NCI-H524 treated with DMSO at 0.1 percent for 48 hours (cell line): ENCODE measurements at regions not wholly inside any gene's neighbourhood (a gene's known extent, or its start where the extent isn't known, plus 50 kb on each side); places are given as distances from the start of the nearest gene placed in this dataset.

Experiments
- DNase-seq: peaks from one replicate; lab custom pipeline; 2025; lab: John Stamatoyannopoulos, UW

GRCh38 chr3:152100491-152101132 is 168.1 kb upstream of the MBNL1 start:
- DNase-seq, result no peak

- no peak for DNase-seq
Measured at GRCh38 chr3:152102410-152102809, 166.3 kb upstream of the MBNL1 start.

- no peak for DNase-seq
Measured at GRCh38 chr3:152103257-152103656, 165.5 kb upstream of the MBNL1 start.

GRCh38 chr3:152104847-152105415 is 163.8 kb upstream of the MBNL1 start:
- DNase-seq, result no peak

- no peak for DNase-seq
Measured at GRCh38 chr3:152105446-152105845, 163.3 kb upstream of the MBNL1 start.

GRCh38 chr3:152109038-152109437 is 159.7 kb upstream of the MBNL1 start:
- no peak for DNase-seq

GRCh38 chr3:152113413-152113812 is 155.3 kb upstream of the MBNL1 start:
- DNase-seq, result no peak

- no peak for DNase-seq
Measured at GRCh38 chr3:152113992-152114651, 154.6 kb upstream of the MBNL1 start.

GRCh38 chr3:152120601-152121269 is 148.0 kb upstream of the MBNL1 start:
- no peak for DNase-seq

GRCh38 chr3:152121270-152121636 is 147.5 kb upstream of the MBNL1 start:
- DNase-seq, result no peak

- no peak for DNase-seq
Measured at GRCh38 chr3:152122851-152123250, 145.9 kb upstream of the MBNL1 start.

GRCh38 chr3:152123457-152123856 is 145.3 kb upstream of the MBNL1 start:
- no peak for DNase-seq

- DNase-seq, result no peak
Measured at GRCh38 chr3:152126260-152126659, 142.5 kb upstream of the MBNL1 start.

GRCh38 chr3:152127058-152127457 is 141.7 kb upstream of the MBNL1 start:
- no peak for DNase-seq

GRCh38 chr3:152128356-152128755 is 140.4 kb upstream of the MBNL1 start:
- DNase-seq, result no peak

GRCh38 chr3:152139651-152140050 is 129.1 kb upstream of the MBNL1 start:
- DNase-seq, result no peak

- DNase-seq, result no peak
Measured at GRCh38 chr3:152146461-152146860, 122.3 kb upstream of the MBNL1 start.

- DNase-seq, result no peak
Measured at GRCh38 chr3:152147748-152148147, 121.0 kb upstream of the MBNL1 start.

GRCh38 chr3:152148579-152148978 is 120.2 kb upstream of the MBNL1 start:
- DNase-seq, result no peak

- no peak for DNase-seq
Measured at GRCh38 chr3:152149832-152150231, 118.9 kb upstream of the MBNL1 start.

GRCh38 chr3:152151216-152151876 is 117.4 kb upstream of the MBNL1 start:
- no peak for DNase-seq
